ENCODE measurements at regions not wholly inside any gene's neighbourhood (a gene's known extent, or its start where the extent isn't known, plus 50 kb on each side); places are given as distances from the start of the nearest gene placed in this dataset.

- no peak for FAIRE-seq
- Histone ChIP-seq H3K4me3 (ENCODE audit: low read length in 3 of 3) (no peak overlapping the region), H3K9me3 (ENCODE audit: control insufficient read depth in 2 of 3, insufficient read depth in 1 of 3, low read length in 3 of 3) (peaks cover 0 to 2% (median 0%) of the 10 kb centered on the region in 3 donors), H3K36me3 (ENCODE audit: control insufficient read depth in 2 of 3, insufficient read depth in 3 of 3, low read length in 3 of 3) (no peaks in the 10 kb centered on the region), H3K4me1 (ENCODE audit: control insufficient read depth in 2 of 3, insufficient read depth in 2 of 3, low read depth in 1 of 3, low read length in 3 of 3) (no peaks in the 10 kb centered on the region), H3K27me3 (ENCODE audit: control insufficient read depth, insufficient read depth, low read length) (no peaks in the 10 kb centered on the region), H3K27ac (ENCODE audit: low read depth in 2 of 2, low read length in 2 of 2) (no peak overlapping the region), H3K9ac (ENCODE audit: low read length in 3 of 3) (no peak overlapping the region)
- intact Hi-C loops (cut with DNase I), result no loop called here
- DNase-seq, result no peak
- no peak for TF ChIP-seq CTCF (IDR thresholded peaks at IDR 0.05; ENCODE audit: borderline replicate concordance, extremely low read depth, insufficient read depth)
Observed at GRCh38 chr18:70982292-70982691, 693.4 kb downstream of the SOCS6 start.

GRCh38 chr18:70981400-70982140 is 692.7 kb downstream of the SOCS6 start:
- Histone ChIP-seq H3K36me3 (ENCODE audit: control insufficient read depth in 2 of 3, insufficient read depth in 3 of 3, low read length in 3 of 3) (no peaks in the 10 kb centered on the region), H3K9ac (ENCODE audit: low read length in 3 of 3) (no peak overlapping the region), H3K4me1 (ENCODE audit: control insufficient read depth in 2 of 3, insufficient read depth in 2 of 3, low read depth in 1 of 3, low read length in 3 of 3) (no peaks in the 10 kb centered on the region), H3K27ac (ENCODE audit: low read depth in 2 of 2, low read length in 2 of 2) (no peak overlapping the region), H3K4me3 (ENCODE audit: low read length in 3 of 3) (no peak overlapping the region), H3K9me3 (ENCODE audit: control insufficient read depth in 2 of 3, insufficient read depth in 1 of 3, low read length in 3 of 3) (no peaks in the 10 kb centered on the region), H3K27me3 (ENCODE audit: control insufficient read depth, insufficient read depth, low read length) (no peaks in the 10 kb centered on the region)
- no peak for TF ChIP-seq CTCF (IDR thresholded peaks at IDR 0.05; ENCODE audit: borderline replicate concordance, extremely low read depth, insufficient read depth)
- FAIRE-seq (no peak), DNase-seq (no peak)
- intact Hi-C loops (cut with DNase I), result no loop called here

- intact Hi-C loops (cut with DNase I), result no loop called here
- TF ChIP-seq CTCF (IDR thresholded peaks at IDR 0.05; ENCODE audit: borderline replicate concordance, extremely low read depth, insufficient read depth), result no peak
- DNase-seq (peak in 2 of 5 donors; percentile 9 to 19), FAIRE-seq (no peak)
- Histone ChIP-seq H3K27ac (ENCODE audit: low read depth in 2 of 2, low read length in 2 of 2) (no peak overlapping the region), H3K4me3 (ENCODE audit: low read length in 3 of 3) (no peak overlapping the region), H3K9ac (ENCODE audit: low read length in 3 of 3) (no peak overlapping the region), H3K27me3 (ENCODE audit: control insufficient read depth, insufficient read depth, low read length) (no peaks in the 10 kb centered on the region), H3K4me1 (ENCODE audit: control insufficient read depth in 2 of 3, insufficient read depth in 2 of 3, low read depth in 1 of 3, low read length in 3 of 3) (no peaks in the 10 kb centered on the region), H3K36me3 (ENCODE audit: control insufficient read depth in 2 of 3, insufficient read depth in 3 of 3, low read length in 3 of 3) (no peaks in the 10 kb centered on the region), H3K9me3 (ENCODE audit: control insufficient read depth in 2 of 3, insufficient read depth in 1 of 3, low read length in 3 of 3) (no peaks in the 10 kb centered on the region)
Observed at GRCh38 chr18:70973626-70974025, 684.8 kb downstream of the SOCS6 start.

- no peak overlapping the region for H3K27ac ChIP-seq (ENCODE audit: low read depth in 2 of 2, low read length in 2 of 2)
- FAIRE-seq, result no peak
- no peaks in the 10 kb centered on the region for H3K27me3 ChIP-seq (ENCODE audit: control insufficient read depth, insufficient read depth, low read length)
- intact Hi-C loops (cut with DNase I), result no loop called here
- H3K9ac ChIP-seq (ENCODE audit: low read length in 3 of 3), result no peak overlapping the region
- H3K36me3 ChIP-seq (ENCODE audit: control insufficient read depth in 2 of 3, insufficient read depth in 3 of 3, low read length in 3 of 3), result no peaks in the 10 kb centered on the region
- TF ChIP-seq CTCF (IDR thresholded peaks at IDR 0.05; ENCODE audit: borderline replicate concordance, extremely low read depth, insufficient read depth), result no peak
- no peaks in the 10 kb centered on the region for H3K9me3 ChIP-seq (ENCODE audit: control insufficient read depth in 2 of 3, insufficient read depth in 1 of 3, low read length in 3 of 3)
- no peak overlapping the region for H3K4me3 ChIP-seq (ENCODE audit: low read length in 3 of 3)
- no peak for DNase-seq
- H3K4me1 ChIP-seq (ENCODE audit: control insufficient read depth in 2 of 3, insufficient read depth in 2 of 3, low read depth in 1 of 3, low read length in 3 of 3), result peaks cover 0 to 2% (median 0%) of the 10 kb centered on the region in 3 donors
Observed at GRCh38 chr18:70966419-70966818, 677.6 kb downstream of the SOCS6 start.
